ENCODE measurements at regions not wholly inside any gene's neighbourhood (a gene's known extent, or its start where the extent isn't known, plus 50 kb on each side); places are given as distances from the start of the nearest gene placed in this dataset.

DNA sequence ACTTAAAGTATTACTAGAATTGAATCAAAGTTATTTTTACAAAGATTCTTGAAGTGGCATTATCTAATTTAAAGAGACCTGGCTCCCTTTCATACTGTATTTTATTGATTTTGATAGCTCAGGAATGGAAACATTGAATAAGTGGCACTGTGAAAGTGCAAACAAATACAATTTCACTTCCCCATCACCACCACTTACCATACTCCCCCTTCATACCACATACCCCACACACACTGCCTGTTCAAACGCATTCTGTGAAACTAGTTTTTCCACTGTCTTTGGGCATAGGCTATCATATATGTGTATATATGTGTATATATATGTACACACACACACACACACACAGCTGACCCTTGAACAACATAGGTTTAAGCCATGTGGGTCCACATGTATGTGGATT lies 62.1 kb upstream of the ATG10 start:
- H3K36me3 ChIP-seq (ENCODE audit: insufficient read depth) = no peaks in the 10 kb centered on the region
- DNase-seq (ENCODE audit: low spot score) = no peak
- no peaks in the 10 kb centered on the region for H3K27me3 ChIP-seq (ENCODE audit: insufficient read depth)
- H3K4me2 ChIP-seq = no peak overlapping the region
- Mint-ChIP-seq H3K4me3 (no peak overlapping the region), H3K4me1 (peaks cover 10% of the 10 kb centered on the region), H3K36me3 (ENCODE audit: low read depth) (no peaks in the 10 kb centered on the region; the same call in 2 of the 3 replicates), H3K27ac (no peak overlapping the region), H3K27me3 (ENCODE audit: insufficient read depth, low read depth, poor library complexity) (no peaks in the 10 kb centered on the region), H3K9me3 (no peaks in the 10 kb centered on the region)
- H3K4me3 ChIP-seq = no peak overlapping the region
- no peak for ATAC-seq
- TF ChIP-seq, protein P1, sequence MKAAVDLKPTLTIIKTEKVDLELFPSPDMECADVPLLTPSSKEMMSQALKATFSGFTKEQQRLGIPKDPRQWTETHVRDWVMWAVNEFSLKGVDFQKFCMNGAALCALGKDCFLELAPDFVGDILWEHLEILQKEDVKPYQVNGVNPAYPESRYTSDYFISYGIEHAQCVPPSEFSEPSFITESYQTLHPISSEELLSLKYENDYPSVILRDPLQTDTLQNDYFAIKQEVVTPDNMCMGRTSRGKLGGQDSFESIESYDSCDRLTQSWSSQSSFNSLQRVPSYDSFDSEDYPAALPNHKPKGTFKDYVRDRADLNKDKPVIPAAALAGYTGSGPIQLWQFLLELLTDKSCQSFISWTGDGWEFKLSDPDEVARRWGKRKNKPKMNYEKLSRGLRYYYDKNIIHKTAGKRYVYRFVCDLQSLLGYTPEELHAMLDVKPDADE (IDR thresholded peaks at IDR 0.05) = no peak
- TF ChIP-seq, protein P2, sequence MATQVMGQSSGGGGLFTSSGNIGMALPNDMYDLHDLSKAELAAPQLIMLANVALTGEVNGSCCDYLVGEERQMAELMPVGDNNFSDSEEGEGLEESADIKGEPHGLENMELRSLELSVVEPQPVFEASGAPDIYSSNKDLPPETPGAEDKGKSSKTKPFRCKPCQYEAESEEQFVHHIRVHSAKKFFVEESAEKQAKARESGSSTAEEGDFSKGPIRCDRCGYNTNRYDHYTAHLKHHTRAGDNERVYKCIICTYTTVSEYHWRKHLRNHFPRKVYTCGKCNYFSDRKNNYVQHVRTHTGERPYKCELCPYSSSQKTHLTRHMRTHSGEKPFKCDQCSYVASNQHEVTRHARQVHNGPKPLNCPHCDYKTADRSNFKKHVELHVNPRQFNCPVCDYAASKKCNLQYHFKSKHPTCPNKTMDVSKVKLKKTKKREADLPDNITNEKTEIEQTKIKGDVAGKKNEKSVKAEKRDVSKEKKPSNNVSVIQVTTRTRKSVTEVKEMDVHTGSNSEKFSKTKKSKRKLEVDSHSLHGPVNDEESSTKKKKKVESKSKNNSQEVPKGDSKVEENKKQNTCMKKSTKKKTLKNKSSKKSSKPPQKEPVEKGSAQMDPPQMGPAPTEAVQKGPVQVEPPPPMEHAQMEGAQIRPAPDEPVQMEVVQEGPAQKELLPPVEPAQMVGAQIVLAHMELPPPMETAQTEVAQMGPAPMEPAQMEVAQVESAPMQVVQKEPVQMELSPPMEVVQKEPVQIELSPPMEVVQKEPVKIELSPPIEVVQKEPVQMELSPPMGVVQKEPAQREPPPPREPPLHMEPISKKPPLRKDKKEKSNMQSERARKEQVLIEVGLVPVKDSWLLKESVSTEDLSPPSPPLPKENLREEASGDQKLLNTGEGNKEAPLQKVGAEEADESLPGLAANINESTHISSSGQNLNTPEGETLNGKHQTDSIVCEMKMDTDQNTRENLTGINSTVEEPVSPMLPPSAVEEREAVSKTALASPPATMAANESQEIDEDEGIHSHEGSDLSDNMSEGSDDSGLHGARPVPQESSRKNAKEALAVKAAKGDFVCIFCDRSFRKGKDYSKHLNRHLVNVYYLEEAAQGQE (IDR thresholded peaks at IDR 0.05; ENCODE audit: unreplicated experiment) = no peak
- TF ChIP-seq POLR2AphosphoS5 (IDR thresholded peaks at IDR 0.05; ENCODE audit: low read depth) (no peak), CREB1 (CRISPR knock-in tag; IDR thresholded peaks at IDR 0.05; ENCODE audit: low read depth) (no peak), EZH2phosphoT487 (IDR thresholded peaks at IDR 0.05; ENCODE audit: unreplicated experiment) (no peak), ZNF331 (CRISPR knock-in tag; IDR thresholded peaks at IDR 0.05; ENCODE audit: low read depth) (no peak), STAT1 (IDR thresholded peaks at IDR 0.05; ENCODE audit: unreplicated experiment) (no peak), ZNF114 (CRISPR knock-in tag; IDR thresholded peaks at IDR 0.05) (no peak), JUNB (IDR thresholded peaks at IDR 0.05; ENCODE audit: unreplicated experiment) (no peak), EZH2 (IDR thresholded peaks at IDR 0.05; ENCODE audit: low read depth, unreplicated experiment) (no peak), NANOG (IDR thresholded peaks at IDR 0.05; ENCODE audit: borderline replicate concordance) (no peak)
- TF ChIP-seq, protein P3, sequence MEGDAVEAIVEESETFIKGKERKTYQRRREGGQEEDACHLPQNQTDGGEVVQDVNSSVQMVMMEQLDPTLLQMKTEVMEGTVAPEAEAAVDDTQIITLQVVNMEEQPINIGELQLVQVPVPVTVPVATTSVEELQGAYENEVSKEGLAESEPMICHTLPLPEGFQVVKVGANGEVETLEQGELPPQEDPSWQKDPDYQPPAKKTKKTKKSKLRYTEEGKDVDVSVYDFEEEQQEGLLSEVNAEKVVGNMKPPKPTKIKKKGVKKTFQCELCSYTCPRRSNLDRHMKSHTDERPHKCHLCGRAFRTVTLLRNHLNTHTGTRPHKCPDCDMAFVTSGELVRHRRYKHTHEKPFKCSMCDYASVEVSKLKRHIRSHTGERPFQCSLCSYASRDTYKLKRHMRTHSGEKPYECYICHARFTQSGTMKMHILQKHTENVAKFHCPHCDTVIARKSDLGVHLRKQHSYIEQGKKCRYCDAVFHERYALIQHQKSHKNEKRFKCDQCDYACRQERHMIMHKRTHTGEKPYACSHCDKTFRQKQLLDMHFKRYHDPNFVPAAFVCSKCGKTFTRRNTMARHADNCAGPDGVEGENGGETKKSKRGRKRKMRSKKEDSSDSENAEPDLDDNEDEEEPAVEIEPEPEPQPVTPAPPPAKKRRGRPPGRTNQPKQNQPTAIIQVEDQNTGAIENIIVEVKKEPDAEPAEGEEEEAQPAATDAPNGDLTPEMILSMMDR (conservative IDR thresholded peaks at IDR 0.05; ENCODE audit: low read depth in 2 of 2) = no peak
- TF ChIP-seq, protein P4, sequence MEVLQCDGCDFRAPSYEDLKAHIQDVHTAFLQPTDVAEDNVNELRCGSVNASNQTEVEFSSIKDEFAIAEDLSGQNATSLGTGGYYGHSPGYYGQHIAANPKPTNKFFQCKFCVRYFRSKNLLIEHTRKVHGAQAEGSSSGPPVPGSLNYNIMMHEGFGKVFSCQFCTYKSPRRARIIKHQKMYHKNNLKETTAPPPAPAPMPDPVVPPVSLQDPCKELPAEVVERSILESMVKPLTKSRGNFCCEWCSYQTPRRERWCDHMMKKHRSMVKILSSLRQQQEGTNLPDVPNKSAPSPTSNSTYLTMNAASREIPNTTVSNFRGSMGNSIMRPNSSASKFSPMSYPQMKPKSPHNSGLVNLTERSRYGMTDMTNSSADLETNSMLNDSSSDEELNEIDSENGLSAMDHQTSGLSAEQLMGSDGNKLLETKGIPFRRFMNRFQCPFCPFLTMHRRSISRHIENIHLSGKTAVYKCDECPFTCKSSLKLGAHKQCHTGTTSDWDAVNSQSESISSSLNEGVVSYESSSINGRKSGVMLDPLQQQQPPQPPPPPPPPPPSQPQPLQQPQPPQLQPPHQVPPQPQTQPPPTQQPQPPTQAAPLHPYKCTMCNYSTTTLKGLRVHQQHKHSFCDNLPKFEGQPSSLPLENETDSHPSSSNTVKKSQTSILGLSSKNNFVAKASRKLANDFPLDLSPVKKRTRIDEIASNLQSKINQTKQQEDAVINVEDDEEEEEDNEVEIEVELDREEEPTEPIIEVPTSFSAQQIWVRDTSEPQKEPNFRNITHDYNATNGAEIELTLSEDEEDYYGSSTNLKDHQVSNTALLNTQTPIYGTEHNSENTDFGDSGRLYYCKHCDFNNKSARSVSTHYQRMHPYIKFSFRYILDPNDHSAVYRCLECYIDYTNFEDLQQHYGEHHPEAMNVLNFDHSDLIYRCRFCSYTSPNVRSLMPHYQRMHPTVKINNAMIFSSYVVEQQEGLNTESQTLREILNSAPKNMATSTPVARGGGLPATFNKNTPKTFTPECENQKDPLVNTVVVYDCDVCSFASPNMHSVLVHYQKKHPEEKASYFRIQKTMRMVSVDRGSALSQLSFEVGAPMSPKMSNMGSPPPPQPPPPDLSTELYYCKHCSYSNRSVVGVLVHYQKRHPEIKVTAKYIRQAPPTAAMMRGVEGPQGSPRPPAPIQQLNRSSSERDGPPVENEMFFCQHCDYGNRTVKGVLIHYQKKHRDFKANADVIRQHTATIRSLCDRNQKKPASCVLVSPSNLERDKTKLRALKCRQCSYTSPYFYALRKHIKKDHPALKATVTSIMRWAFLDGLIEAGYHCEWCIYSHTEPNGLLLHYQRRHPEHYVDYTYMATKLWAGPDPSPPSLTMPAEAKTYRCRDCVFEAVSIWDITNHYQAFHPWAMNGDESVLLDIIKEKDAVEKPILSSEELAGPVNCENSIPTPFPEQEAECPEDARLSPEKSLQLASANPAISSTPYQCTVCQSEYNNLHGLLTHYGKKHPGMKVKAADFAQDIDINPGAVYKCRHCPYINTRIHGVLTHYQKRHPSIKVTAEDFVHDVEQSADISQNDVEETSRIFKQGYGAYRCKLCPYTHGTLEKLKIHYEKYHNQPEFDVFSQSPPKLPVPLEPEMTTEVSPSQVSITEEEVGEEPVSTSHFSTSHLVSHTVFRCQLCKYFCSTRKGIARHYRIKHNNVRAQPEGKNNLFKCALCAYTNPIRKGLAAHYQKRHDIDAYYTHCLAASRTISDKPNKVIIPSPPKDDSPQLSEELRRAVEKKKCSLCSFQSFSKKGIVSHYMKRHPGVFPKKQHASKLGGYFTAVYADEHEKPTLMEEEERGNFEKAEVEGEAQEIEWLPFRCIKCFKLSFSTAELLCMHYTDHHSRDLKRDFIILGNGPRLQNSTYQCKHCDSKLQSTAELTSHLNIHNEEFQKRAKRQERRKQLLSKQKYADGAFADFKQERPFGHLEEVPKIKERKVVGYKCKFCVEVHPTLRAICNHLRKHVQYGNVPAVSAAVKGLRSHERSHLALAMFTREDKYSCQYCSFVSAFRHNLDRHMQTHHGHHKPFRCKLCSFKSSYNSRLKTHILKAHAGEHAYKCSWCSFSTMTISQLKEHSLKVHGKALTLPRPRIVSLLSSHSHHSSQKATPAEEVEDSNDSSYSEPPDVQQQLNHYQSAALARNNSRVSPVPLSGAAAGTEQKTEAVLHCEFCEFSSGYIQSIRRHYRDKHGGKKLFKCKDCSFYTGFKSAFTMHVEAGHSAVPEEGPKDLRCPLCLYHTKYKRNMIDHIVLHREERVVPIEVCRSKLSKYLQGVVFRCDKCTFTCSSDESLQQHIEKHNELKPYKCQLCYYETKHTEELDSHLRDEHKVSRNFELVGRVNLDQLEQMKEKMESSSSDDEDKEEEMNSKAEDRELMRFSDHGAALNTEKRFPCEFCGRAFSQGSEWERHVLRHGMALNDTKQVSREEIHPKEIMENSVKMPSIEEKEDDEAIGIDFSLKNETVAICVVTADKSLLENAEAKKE (CRISPR knock-in tag; IDR thresholded peaks at IDR 0.05) = no peak
- H2AFZ ChIP-seq = no peak overlapping the region
- peaks cover 3% of the 10 kb centered on the region; the same call in 1 of the 2 replicates for H3K9me2 ChIP-seq (ENCODE audit: insufficient read depth)
- no peaks in the 10 kb centered on the region for H4K20me1 ChIP-seq (replicated peaks; ENCODE audit: insufficient read depth)
- no peaks in the 10 kb centered on the region for H3K79me2 ChIP-seq (replicated peaks; ENCODE audit: insufficient read depth)
- no peaks in the 10 kb centered on the region for H3F3A ChIP-seq (replicated peaks; ENCODE audit: low read depth)
- H3K4me1 ChIP-seq (ENCODE audit: insufficient read depth) = peaks cover 10% of the 10 kb centered on the region; the same call in 1 of the 2 replicates
- no peak overlapping the region for H3K27ac ChIP-seq (ENCODE audit: low read depth)

Data from GM23338 (cell line).